ENCODE measurements at regions not wholly inside any gene's neighbourhood (a gene's known extent, or its start where the extent isn't known, plus 50 kb on each side); places are given as distances from the start of the nearest gene placed in this dataset.
"Not testable (repeated sequence)": the region's sequence is repeated elsewhere in the genome, so short reads cannot be mapped to it uniquely, and the experiment has no call there.

DNA sequence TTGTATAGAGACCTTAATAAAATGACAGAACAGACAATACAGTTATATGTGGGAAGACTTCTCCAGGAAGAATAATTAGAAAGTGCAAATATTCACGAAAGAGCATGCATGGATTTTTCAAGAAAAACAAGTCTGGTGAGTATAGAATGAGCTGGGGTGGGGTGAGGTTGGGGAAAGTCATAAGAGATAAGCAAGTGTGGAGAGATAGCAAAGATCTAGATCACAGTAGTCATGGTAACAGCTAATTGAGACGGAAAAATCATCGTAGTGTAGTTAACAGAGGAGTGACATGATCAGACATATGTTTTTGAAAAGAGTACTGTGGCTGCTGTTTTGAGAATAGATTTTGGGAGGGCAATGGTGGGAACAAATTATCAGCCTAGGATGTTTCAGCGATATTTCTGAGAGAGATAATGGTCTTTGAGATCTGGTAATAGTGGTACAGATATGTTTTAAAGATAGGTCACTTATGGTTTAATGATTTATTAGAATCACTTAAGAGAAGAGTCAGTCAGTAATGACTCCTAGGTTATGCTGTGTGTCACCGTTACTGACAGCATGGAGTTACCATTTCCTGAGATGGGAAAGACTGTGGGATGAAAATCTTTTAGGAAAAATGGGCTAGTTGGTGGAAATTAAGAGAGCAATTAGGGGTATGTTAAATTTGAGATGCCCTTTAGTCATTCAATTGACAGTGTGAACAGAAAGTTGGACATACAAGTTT is 248.5 kb upstream of the SLC8A1 start:
- ATAC-seq = no peak

- not testable (repeated sequence) for ATAC-seq
These were observed 260.5 kb upstream of the SLC8A1 start for GRCh38 chr2:40712197-40712894.

GRCh38 chr2:40716879-40717278 is 265.0 kb upstream of the SLC8A1 start:
- ATAC-seq = no peak

DNA sequence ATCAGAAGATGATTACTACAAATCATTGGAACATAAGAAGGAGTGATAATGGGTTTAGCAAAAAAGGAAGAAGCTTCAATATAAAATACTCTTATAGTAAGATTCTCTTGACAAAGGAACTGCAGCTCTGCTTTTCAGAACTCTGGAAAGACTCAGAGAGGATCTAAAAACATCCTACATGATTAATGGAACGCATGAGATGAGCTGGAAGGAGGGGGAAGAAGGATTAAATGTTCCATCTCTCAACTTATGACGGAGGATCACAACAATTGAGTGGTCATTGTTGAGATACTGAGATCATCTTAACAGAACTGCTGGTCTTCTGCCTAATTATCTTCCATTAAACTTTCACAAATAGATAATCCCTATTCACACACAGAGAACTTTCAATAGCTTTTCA is 267.5 kb upstream of the SLC8A1 start:
- ATAC-seq = no peak

- ATAC-seq = no peak
These were observed 269.7 kb upstream of the SLC8A1 start for GRCh38 chr2:40721595-40721994.

DNA sequence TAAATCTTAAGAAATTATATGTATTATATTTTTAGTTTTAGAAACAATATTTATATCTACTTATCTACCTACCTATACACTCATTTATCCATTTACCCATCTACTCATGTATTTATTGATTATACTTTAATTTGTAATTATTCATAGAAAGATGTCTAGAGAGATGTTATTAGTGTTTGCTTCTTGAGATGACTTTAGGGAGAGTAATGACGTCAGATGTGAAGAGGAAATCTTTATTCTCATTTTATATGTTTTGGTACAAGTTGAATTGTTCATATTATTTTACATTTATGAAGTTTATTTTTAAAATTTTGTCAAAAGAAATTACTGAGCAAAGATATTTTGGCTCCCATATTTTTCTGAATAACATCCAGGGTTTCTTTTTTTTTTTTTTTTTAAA is 271.3 kb upstream of the SLC8A1 start:
- no peak for ATAC-seq

DNA sequence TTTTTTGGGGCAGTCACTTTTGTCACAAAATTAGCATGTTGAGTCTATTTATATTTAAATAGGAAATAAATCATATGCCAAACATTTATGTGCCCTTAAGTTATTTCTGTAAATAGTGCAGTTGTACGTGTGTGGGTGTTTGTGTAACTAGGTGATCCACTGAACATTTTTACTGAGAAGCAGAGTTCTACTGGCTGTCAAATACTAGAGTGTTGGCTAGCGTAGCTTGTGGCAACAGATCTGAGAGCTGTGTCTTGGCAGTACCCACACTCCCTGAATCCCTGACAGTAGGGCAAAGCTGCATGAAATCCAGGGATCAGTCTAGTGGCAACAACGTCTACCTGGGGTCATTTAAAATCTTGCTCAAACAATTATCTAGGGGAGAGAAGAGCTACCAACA is 273.1 kb upstream of the SLC8A1 start:
- ATAC-seq = no peak

GRCh38 chr2:40725950-40726349 is 274.1 kb upstream of the SLC8A1 start:
- no peak for ATAC-seq

DNA sequence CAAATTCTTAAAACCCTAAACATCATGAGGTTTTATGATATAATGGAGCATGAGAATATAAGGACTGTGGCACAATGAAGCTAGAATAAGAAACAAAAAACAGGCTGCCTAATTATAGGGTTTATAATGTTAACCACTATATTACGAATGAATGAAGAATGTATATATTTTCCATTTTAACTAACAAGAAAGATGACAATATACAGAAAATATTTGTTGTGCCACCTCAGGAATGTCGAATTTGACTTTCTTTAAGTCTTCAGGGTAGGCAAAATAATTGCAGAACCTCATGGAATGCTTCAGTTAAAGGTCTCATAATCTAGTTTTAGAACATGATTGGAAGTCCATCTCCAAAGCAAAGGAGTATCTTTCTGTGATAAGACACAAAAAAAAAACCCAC is 282.9 kb upstream of the SLC8A1 start:
- no peak for ATAC-seq

DNA sequence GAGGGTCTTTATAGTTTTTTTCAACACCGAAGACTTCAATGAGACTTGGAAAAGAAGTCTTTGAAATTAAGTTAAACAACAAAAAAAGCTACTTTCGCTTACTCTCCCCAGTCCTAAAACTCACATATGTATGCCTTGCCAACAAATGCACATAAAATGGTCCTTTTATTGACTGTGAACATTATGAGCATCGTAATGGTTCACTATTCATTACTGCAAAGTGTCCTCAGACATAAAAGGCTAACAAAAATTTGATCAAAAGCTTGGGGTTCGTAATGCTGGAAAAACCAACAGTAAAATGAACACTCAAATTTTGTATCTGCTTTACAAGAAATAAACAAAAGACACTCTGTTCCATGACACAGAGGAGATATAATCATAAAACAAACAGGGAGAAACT is 285.3 kb upstream of the SLC8A1 start:
- ATAC-seq = no peak

DNA sequence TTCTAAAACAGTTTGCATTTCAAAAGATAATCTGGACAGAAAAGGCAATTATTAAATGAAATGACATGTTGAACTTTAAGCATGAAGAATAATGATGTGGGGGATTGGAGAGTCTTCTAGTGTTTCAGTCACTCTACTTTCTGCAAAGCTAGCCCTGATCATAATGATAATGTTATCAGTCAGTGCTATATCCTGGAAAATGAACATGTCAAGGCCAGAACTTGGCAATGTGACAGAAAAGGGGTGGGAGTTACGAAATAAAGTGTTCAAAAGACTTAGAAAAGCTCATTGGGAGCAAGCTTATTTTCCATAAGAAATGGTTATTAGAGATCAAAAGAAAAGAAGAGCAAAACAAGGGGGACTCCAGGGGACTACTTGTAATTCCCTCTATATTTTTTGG is 288.5 kb upstream of the SLC8A1 start:
- no peak for ATAC-seq

GRCh38 chr2:40741532-40741931 is 289.6 kb upstream of the SLC8A1 start:
- no peak for ATAC-seq

DNA sequence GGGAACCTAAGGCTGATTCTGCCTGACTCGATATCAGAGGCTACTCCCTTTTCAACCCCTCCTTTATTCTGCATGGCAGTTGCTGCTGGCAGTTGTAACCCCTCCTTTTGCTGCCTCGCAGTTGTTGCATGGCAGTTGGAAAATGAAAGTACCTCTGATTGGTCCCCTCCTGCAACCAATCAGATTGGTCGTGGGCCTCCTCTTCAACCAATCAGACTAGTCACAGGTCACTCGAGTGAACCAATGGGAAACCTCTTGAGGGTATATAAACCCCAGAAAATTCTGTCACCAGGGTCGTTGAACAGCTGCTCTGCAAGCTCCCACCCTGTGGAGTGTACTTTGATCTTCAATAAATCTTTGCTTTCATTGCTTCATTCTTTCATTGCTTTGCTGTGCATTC is 294.3 kb upstream of the SLC8A1 start:
- no peak for ATAC-seq

- ATAC-seq = no peak
These were observed 300.1 kb upstream of the SLC8A1 start for GRCh38 chr2:40751981-40752380.

DNA sequence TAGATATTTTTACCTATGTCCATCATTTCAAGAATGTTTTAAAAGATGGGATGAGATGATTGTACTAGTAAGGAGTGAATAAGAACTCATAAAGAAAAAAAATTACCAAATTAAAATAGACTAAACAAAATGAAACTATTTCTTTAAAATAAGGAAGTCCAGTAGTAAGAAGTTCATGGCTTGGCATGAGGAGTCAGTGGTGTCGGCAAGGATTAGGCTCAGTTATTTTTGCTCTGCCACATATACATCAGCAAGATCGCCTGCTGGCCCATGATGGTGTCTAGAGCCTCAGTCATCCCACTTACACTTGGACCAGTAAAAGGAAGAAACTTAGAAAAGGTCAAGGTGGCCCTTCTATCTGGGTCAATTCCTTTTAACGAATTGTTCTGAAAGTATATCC is 300.9 kb upstream of the SLC8A1 start:
- no peak for ATAC-seq

GRCh38 chr2:40754912-40755311 is 303.0 kb upstream of the SLC8A1 start:
- no peak for ATAC-seq

GRCh38 chr2:40758401-40759155 is 306.7 kb upstream of the SLC8A1 start:
- ATAC-seq = no peak

- ATAC-seq = no peak
These were observed 308.3 kb upstream of the SLC8A1 start for GRCh38 chr2:40760071-40760666.

- no peak for ATAC-seq
These were observed 321.4 kb upstream of the SLC8A1 start for GRCh38 chr2:40773291-40773690.

DNA sequence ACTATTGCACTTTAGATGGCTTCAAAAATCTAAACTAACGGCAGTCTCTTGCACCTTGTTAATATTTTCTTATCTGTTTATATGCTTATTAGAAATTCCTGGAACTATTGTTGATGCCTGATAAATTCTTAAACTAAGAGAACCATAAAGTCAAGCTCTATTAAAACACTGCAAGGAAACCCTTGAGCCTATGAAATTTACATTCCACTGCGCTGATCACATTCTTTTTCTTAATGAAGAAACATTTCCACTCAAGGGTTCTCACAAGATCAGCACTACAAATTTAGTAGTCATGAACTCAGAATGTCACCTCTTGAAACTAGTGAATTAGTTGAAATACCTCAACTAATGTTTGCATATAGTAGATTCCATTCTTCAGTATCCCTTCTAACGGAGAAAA is 331.8 kb upstream of the SLC8A1 start:
- no peak for ATAC-seq

GRCh38 chr2:40786636-40787035 is 334.7 kb upstream of the SLC8A1 start:
- ATAC-seq = no peak

DNA sequence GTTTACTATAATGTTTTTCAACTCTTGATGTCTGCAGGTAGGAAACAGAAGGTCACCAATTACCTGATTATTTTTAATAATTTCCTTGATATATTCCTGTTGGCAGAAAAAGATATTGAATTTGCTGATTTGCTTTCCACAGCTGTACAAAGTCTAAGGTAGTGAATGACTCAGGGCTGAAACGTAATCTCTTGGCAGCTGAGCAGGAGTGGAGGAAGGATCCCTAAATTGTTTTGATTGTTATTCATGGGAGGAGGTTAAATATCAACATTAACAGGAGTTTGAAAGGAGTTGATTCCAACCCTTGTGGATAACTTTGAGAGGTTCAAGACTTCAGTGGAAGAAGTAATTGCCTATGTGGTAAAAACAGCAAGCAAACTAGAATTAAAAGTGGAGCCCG is 345.2 kb upstream of the SLC8A1 start:
- ATAC-seq = no peak

- no peak for ATAC-seq
These were observed 352.0 kb upstream of the SLC8A1 start for GRCh38 chr2:40803900-40804299.

GRCh38 chr2:40809156-40809555 is 357.3 kb upstream of the SLC8A1 start:
- no peak for ATAC-seq
